Activated naive CD4-positive, alpha-beta T cell treated with anti-CD3 and anti-CD28 coated beads for 36 hours (primary cell): ENCODE measurements at regions not wholly inside any gene's neighbourhood (a gene's known extent, or its start where the extent isn't known, plus 50 kb on each side); places are given as distances from the start of the nearest gene placed in this dataset.

ENCODE experiments used
- CTCF ChIA-PET: fragments of 350-600 bp; sonication (Branson Sonifier 250); formaldehyde crosslinking; loops from one replicate; lab custom pipeline; 2021; ENCODE audit warnings: antibody characterized with exemption; lab: Charles Lee
- DNase-seq: peaks from one replicate; pipeline ENCODE4 v3.0.0-alpha.2; 2020
- H3K27ac Mint-ChIP-seq: one replicate; pipeline ENCODE4 v1.8.0; 2021; ENCODE audit warnings: mild to moderate bottlenecking, mixed read lengths
- H3K27me3 Mint-ChIP-seq: one replicate; pipeline ENCODE4 v1.8.0; 2021; ENCODE audit warnings: low read depth, mixed read lengths
- H3K36me3 Mint-ChIP-seq: one replicate; pipeline ENCODE4 v1.8.0; 2021; ENCODE audit warnings: low read depth, mixed read lengths
- H3K4me1 Mint-ChIP-seq: one replicate; pipeline ENCODE4 v1.8.0; 2021; ENCODE audit warnings: low read depth, mixed read lengths
- H3K4me3 Mint-ChIP-seq: one replicate; pipeline ENCODE4 v1.8.0; 2021; ENCODE audit warnings: mild to moderate bottlenecking, moderate library complexity, mixed read lengths
- H3K9me3 Mint-ChIP-seq: one replicate; pipeline ENCODE4 v1.8.0; 2021; ENCODE audit warnings: mixed read lengths
- intact Hi-C: fragments of 100-400 bp; cut with micrococcal nuclease; formaldehyde crosslinking; loops from one replicate; pipeline ENCODE4 v1.15.1; 2023

DNA sequence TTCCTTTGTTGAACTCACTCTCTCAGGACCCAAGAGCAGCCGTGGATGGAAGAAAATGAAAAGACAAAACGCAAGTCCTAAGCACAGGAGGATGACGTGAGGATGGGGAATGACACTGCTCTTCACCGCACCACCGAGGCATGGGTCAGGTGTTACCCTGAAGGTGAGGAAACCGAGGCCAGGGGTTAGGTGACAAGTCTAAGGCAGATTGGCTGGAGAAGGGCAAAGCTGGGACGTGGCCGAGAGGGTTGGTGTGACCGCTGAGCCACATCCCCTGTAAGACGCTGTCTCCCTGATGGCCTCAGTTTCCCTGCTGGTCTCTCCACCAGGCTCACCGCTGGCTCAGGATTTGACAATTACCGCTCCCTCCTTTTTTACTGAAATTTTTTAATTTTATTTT, 284.4 kb downstream of the CTTN start:
- no peak for DNase-seq
- CTCF ChIA-PET = no interaction called here
- no peaks in the 10 kb centered on the region for H3K9me3 Mint-ChIP-seq

DNA sequence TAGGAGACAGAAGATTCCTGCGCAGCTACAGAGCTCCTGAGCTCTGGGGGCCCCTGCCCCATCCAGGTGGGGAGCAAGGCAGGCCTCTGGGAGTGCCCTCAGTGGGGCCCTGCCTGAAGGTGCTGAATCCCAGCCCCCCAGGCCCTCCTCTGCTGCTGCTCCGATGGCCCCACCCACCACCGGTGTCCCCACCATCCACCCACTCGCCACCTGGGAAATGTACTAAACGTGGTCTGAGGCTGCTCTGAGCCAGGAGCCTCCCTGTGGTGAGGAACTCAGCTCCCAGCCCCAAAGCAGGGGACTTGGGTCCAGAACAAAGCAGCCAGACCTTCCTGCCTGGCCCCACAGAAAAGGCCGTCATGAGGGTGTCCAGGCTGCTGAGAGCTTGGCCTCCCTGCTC, 289.4 kb downstream of the CTTN start:
- H3K27me3 Mint-ChIP-seq = peaks cover 10% of the 10 kb centered on the region
- no peaks in the 10 kb centered on the region for H3K4me1 Mint-ChIP-seq
- intact Hi-C loops = no loop called here
- no peak overlapping the region for H3K4me3 Mint-ChIP-seq
- peaks cover 5% of the 10 kb centered on the region for H3K9me3 Mint-ChIP-seq
- CTCF ChIA-PET = no interaction called here
- H3K36me3 Mint-ChIP-seq = no peaks in the 10 kb centered on the region
- no peak for DNase-seq
- no peak overlapping the region for H3K27ac Mint-ChIP-seq

More for the DNA sequence above, 284.4 kb downstream of the CTTN start:
- intact Hi-C loops = no loop called here
- no peaks in the 10 kb centered on the region for H3K36me3 Mint-ChIP-seq
- no peak overlapping the region for H3K27ac Mint-ChIP-seq
- H3K4me1 Mint-ChIP-seq = no peaks in the 10 kb centered on the region
- no peak overlapping the region for H3K4me3 Mint-ChIP-seq
- peaks cover 3% of the 10 kb centered on the region for H3K27me3 Mint-ChIP-seq

DNA sequence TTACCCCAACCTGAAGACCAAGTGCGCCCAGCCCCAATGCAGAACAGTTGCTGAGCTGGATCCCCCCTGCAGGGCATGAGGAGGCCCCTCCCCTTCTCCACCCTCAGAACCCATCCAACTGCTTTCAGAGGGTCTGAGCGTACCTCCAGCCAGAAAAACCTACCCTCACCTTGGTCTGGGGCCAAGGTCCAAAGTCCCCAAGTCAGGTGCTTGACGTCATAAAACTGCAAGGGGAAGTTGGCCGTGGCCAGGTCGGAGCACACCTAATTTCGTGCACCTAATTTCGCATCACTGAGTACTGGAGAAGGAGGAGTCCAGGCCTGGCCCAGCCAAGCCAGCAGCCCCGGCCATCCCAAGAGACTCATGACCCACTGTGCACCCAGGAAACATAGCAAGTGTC, 289.8 kb downstream of the CTTN start:
- Mint-ChIP-seq H3K4me3 (no peak overlapping the region), H3K9me3 (peaks cover 5% of the 10 kb centered on the region), H3K4me1 (no peaks in the 10 kb centered on the region), H3K36me3 (no peaks in the 10 kb centered on the region), H3K27ac (no peak overlapping the region), H3K27me3 (peaks cover 10% of the 10 kb centered on the region)
- CTCF ChIA-PET = no interaction called here
- intact Hi-C loops = no loop called here
- no peak for DNase-seq

DNA sequence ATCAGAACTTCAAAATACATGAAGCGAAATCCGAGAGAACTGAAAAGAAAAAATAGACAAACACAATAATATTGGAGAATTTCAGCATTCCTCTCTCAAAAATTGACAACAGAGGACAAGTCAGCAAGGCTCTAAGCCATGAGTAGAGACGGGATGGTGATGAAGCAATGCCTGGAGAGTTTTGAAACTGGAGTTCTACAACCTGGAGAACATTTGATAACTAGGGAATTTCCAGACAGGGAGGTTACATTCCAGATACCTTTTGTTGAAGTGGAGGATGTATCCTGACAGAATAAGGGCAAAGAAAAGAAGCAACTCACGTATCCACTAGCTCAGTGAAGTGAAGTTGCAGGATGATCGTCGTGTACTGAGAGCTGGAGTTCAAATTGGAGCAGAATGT, 291.4 kb downstream of the CTTN start:
- H3K4me3 Mint-ChIP-seq = no peak overlapping the region
- H3K36me3 Mint-ChIP-seq = no peaks in the 10 kb centered on the region
- no peak for DNase-seq
- intact Hi-C loops = no loop called here
- peaks cover 14% of the 10 kb centered on the region for H3K27me3 Mint-ChIP-seq
- CTCF ChIA-PET = no interaction called here
- H3K9me3 Mint-ChIP-seq = peaks cover 5% of the 10 kb centered on the region
- no peak overlapping the region for H3K27ac Mint-ChIP-seq
- H3K4me1 Mint-ChIP-seq = no peaks in the 10 kb centered on the region

DNA sequence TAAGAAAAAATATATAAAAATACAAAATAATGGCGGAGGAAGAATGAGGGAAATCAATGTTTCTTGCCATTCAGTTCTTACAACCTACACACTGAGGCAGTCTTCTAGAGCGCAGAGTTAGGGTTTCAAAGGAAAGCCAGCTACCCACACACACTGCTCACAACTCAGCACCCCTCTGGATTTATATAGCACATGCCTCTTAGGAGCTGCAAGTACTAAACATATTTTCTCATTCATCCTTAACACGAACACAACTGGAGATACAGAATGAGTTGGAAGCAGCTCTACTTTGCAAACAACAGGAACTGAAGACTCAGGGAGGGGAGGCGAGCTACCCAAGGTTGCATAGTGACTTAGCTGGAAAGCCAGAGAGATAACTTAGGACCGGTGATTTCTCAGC, 293.8 kb downstream of the CTTN start:
- intact Hi-C loops = no loop called here
- CTCF ChIA-PET = no interaction called here
- Mint-ChIP-seq H3K27ac (no peak overlapping the region), H3K36me3 (no peaks in the 10 kb centered on the region), H3K27me3 (peaks cover 11% of the 10 kb centered on the region), H3K4me1 (no peaks in the 10 kb centered on the region), H3K9me3 (peaks cover 5% of the 10 kb centered on the region), H3K4me3 (no peak overlapping the region)
- no peak for DNase-seq

DNA sequence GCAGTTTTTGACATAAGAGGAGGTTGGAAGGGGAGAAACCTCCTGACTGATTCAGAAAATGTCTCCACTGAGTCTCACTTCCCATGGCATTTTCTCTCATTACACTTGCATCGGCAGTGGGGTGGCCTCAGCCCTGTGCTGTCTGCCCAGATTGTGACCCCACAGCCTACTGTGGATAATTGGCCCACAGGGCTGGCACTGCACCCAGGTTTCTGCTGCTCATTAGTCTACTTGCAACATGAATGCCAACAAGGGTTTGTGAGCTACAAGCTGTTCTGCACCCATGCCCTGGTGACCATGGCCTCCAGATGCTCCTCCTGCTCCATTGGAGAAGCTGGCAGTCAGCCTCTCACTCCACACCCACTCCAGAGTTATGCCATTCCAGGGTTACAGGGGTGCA, 296.0 kb downstream of the CTTN start:
- no peak overlapping the region for H3K27ac Mint-ChIP-seq
- DNase-seq = no peak
- CTCF ChIA-PET = no interaction called here
- intact Hi-C loops = no loop called here
- peaks cover 5% of the 10 kb centered on the region for H3K9me3 Mint-ChIP-seq
- H3K36me3 Mint-ChIP-seq = no peaks in the 10 kb centered on the region
- H3K27me3 Mint-ChIP-seq = peaks cover 4% of the 10 kb centered on the region
- H3K4me3 Mint-ChIP-seq = no peak overlapping the region
- no peaks in the 10 kb centered on the region for H3K4me1 Mint-ChIP-seq

DNA sequence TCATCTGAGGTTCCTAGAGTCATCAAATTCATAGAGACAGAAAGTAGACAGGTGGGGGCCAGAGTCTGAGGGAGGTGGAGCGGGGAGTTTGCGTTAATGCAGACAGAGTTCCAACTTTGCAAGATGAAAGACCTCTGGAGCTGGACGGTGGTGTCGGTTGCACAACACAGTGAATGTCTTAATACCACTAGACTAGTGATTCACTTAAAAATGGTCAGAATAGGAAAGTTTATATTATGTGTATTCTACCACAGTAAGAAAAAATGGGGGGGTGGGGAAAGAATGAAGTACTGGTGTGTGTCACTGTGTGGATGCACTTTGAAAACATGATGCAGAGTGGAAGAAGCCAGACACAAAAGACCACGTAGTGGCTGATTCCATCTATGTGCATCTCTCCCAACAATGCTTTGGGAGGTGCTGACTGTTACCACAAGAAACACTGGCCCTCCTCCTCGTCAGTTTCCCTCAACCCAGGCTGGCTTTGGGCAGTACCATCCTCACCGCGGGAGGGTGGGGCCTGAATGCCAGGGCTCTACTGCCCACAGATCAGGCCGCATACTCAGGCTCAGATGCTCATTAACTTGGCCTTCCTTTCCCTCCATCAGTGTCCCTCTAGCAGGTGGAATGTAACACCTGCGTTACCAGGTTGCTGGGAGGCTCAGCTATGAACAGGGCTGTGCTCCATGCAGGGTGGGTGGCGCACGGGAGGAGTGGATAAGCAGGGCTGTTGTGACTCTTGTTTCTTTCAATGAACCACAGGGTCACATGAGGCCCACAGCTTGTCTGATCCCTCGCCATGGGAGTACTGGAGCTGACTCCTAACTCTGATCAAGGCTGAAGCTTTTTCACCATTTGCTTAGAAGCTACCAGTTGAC, 297.0 kb downstream of the CTTN start:
- no peaks in the 10 kb centered on the region for H3K9me3 Mint-ChIP-seq
- DNase-seq = no peak
- peaks cover 4% of the 10 kb centered on the region for H3K27me3 Mint-ChIP-seq
- no peak overlapping the region for H3K4me3 Mint-ChIP-seq
- intact Hi-C loops = no loop called here
- no peaks in the 10 kb centered on the region for H3K36me3 Mint-ChIP-seq
- no peak overlapping the region for H3K27ac Mint-ChIP-seq
- H3K4me1 Mint-ChIP-seq = no peaks in the 10 kb centered on the region
- CTCF ChIA-PET = no interaction called here

DNA sequence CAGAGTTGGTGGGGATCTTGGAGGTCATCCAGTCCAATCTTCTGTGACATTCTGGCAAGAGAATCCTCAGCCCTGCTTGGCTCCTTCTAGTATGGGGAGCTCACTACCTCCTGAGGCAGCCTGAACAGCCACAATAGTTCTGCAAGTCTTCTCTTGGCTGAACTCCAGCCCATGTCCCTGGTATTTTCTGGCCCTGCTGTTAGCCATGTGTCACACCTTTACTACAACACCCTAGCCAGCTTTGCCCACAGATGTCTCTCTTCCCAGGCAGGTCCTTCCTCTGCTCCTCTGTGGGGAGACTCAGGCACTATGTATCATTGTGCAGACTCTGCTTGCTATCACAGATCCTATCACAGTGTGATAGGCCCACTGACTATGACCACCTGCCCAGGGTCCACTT, 297.7 kb downstream of the CTTN start:
- Mint-ChIP-seq H3K36me3 (no peaks in the 10 kb centered on the region), H3K27me3 (peaks cover 4% of the 10 kb centered on the region), H3K9me3 (no peaks in the 10 kb centered on the region), H3K4me3 (no peak overlapping the region), H3K27ac (no peak overlapping the region), H3K4me1 (no peaks in the 10 kb centered on the region)
- intact Hi-C loops = no loop called here
- DNase-seq = no peak
- CTCF ChIA-PET = no interaction called here

DNA sequence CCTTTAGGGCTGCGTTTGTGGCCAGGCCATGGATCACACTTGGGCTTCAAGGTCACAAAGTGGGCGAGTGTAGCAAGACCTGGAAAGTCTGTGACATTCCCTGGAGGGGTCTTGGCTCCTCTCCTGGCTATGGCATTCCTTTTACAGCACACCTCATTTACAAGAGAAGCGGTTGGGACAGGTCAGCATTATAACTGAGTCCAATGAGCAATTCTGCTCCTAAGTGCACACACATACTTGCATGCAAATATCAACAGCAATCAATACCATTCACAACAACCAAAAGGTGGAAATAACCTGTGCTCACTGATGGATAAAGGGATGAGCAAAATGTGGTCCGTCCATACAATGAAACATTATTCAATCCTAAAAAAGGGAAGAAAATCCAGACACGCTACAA, 298.2 kb downstream of the CTTN start:
- DNase-seq = no peak
- Mint-ChIP-seq H3K27me3 (peaks cover 4% of the 10 kb centered on the region), H3K9me3 (no peaks in the 10 kb centered on the region), H3K27ac (no peak overlapping the region), H3K36me3 (no peaks in the 10 kb centered on the region), H3K4me1 (no peaks in the 10 kb centered on the region), H3K4me3 (no peak overlapping the region)
- CTCF ChIA-PET = no interaction called here
- intact Hi-C loops = no loop called here

DNA sequence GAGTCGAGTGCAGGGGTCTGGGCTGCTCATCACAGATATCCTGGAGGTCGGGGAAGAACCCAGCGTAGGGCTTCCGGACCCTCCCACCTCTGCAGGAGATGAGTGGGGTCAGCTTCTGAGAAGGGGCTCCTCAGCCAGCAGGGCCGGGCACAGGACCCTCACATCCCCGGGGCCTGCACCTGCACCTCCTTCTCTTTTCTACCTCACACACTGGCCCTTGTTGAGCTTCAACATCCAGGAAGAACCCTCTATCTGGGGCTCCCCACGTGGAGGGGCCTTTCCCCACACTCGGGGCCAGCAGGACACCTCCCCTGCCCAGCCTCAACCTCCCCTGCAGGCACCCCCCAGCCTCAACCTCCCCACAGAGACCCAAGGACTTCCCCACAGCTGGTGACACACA, 299.4 kb downstream of the CTTN start:
- CTCF ChIA-PET = no interaction called here
- H3K27me3 Mint-ChIP-seq = peaks cover 4% of the 10 kb centered on the region
- intact Hi-C loops = no loop called here
- no peak overlapping the region for H3K4me3 Mint-ChIP-seq
- H3K9me3 Mint-ChIP-seq = no peaks in the 10 kb centered on the region
- H3K4me1 Mint-ChIP-seq = no peaks in the 10 kb centered on the region
- no peaks in the 10 kb centered on the region for H3K36me3 Mint-ChIP-seq
- no peak for DNase-seq
- H3K27ac Mint-ChIP-seq = no peak overlapping the region

DNA sequence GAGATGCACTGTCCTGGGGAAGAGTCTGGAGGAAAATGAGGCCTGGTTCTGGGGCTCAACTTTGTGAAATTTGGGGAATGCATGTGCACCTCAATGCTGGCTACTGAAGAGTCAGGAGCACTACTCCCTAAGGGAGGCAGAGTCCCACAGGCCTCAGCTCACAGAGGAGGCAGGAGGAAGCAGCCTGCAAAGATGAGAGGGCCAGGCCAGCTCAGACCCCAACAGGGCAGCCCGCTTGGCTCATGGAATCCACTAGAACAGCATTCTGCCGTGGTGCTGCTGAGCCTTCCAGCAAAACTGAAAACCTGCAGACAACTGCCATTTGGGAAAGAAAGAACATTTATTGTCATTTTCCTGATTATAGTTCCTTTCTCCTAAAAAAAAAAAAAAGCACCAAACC, 300.5 kb downstream of the CTTN start:
- Mint-ChIP-seq H3K27ac (no peak overlapping the region), H3K36me3 (no peaks in the 10 kb centered on the region), H3K4me1 (no peaks in the 10 kb centered on the region), H3K4me3 (no peak overlapping the region), H3K9me3 (no peaks in the 10 kb centered on the region), H3K27me3 (no peaks in the 10 kb centered on the region)
- intact Hi-C loops = no loop called here
- DNase-seq = no peak
- CTCF ChIA-PET = no interaction called here

DNA sequence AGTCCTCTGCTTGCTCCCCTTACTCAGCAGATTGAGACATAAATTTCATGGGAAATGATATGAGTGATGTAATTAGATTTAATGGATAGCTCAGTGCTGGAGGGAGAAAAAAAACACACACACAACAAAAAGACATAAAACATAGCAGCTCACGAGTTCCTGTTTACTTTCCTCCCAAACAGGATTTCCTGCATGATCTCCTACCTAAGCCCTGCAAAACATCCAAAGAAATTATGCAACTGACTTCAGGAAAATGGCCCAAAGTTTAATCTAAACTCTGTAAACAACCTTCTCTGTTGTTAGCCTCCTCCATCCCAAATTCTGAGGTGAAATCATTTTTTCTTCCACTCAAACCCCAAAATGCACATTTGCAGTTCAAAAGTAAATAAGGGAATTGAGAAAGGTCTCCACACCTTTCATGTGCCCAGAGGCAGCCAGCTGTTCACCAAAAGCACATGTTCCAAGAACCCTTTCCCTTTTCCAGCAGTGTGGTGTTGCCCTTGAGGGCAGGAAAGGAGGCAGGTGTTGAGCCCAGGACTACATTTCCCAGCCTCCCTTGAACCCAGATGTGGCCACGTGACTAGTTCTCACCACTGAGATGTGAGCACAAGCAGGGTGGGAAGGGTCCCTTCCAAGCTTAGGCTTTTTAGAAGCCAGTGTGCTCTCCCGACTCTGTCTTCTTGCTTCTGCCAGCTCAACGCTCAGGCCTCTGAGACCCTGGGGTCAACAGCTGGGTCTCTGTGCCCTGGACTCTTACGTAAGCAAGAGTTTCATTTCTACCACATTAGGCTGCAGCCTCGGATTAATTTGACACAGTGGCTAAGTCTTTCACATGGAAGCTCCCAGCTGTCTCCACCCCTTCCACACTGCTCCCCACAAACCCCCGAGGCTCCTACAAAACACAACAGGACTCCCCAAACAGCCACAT, 301.2 kb downstream of the CTTN start:
- H3K27me3 Mint-ChIP-seq = no peaks in the 10 kb centered on the region
- intact Hi-C loops = no loop called here
- no peaks in the 10 kb centered on the region for H3K4me1 Mint-ChIP-seq
- no peak overlapping the region for H3K27ac Mint-ChIP-seq
- no peaks in the 10 kb centered on the region for H3K36me3 Mint-ChIP-seq
- H3K4me3 Mint-ChIP-seq = no peak overlapping the region
- H3K9me3 Mint-ChIP-seq = no peaks in the 10 kb centered on the region
- no peak for DNase-seq
- CTCF ChIA-PET = no interaction called here

DNA sequence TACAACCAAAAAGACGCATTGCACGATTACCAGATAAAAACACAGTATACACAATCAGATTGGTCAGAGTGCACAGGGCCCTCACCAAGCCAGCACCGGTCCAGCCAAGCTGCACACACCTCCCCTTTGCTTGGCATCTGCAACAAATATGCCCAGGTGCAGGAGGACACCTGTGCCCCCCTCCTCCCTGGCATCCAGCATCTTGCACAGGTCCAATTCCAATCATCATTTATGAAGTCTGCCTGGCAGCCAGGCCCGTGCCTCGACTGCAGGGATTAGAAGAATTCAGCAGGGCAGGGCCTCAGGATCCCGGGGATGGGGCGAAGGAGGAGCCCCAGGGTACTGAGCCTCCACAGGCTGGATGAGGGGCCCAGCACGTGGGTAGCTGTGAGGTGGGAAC, 302.1 kb downstream of the CTTN start:
- Mint-ChIP-seq H3K4me3 (no peak overlapping the region), H3K9me3 (no peaks in the 10 kb centered on the region), H3K27me3 (no peaks in the 10 kb centered on the region), H3K36me3 (no peaks in the 10 kb centered on the region), H3K4me1 (no peaks in the 10 kb centered on the region), H3K27ac (no peak overlapping the region)
- intact Hi-C loops = no loop called here
- DNase-seq = no peak
- CTCF ChIA-PET = no interaction called here
